ENCODE measurements at regions not wholly inside any gene's neighbourhood (a gene's known extent, or its start where the extent isn't known, plus 50 kb on each side); places are given as distances from the start of the nearest gene placed in this dataset.
"Not testable (repeated sequence)": the region's sequence is repeated elsewhere in the genome, so short reads cannot be mapped to it uniquely, and the experiment has no call there.

DNA sequence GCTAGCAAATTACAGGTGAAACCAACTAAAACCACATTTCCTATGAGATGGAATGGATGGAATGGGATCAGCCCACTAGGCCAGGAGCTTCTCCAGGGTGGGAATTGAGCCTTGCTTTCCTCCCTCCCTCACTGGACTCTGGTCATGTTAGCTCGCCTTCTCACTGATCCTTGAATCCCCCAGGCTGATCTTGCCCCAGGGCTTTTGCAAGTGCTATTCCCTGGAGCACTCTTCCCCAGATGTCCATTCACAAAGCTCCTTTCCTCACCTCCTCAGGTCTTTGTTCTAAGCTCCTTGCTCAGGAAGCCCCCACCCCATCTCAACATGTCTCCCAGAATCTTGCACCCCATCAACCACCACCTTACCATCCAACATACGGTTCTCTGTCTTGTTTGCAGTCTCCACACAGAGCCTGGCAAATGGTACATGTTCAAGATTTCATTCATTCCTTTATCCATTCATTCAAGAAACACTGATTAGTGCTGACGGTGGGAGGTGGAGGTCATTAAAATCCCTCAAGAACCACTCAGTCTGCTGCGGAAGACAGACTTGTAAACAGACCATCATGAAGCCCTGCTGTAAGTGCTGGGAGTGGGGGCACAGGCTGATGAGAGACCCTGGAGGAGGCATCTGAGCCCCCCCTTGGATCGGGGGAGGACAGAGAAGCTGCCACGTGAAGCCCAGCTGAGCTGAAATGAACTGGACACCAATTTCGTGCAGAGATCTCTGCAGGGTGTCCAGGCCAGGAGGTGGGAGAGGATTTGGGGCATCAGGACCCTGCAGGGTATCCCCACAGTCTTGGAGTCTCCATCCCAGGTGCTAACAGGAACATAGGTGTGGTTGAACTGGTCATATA is 141.7 kb downstream of the BARX1 start:
- DNase-seq (ENCODE audit: low read depth in 1 of 2, low spot score in 1 of 2) = no peak

DNA sequence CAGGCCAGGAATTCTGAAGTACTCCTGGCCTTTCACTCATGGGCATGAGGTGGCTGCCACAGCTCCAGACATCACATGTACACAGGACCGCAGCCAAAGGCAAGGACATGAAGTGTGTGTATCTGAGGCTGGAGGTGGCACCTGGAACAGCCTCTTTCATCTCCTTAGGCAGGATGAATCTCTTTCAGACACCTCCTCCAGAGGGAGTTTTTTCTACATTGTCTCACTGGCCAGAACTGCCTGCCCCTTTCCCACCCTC is 142.8 kb downstream of the BARX1 start:
- no peak for DNase-seq (ENCODE audit: low read depth in 1 of 2, low spot score in 1 of 2)

DNA sequence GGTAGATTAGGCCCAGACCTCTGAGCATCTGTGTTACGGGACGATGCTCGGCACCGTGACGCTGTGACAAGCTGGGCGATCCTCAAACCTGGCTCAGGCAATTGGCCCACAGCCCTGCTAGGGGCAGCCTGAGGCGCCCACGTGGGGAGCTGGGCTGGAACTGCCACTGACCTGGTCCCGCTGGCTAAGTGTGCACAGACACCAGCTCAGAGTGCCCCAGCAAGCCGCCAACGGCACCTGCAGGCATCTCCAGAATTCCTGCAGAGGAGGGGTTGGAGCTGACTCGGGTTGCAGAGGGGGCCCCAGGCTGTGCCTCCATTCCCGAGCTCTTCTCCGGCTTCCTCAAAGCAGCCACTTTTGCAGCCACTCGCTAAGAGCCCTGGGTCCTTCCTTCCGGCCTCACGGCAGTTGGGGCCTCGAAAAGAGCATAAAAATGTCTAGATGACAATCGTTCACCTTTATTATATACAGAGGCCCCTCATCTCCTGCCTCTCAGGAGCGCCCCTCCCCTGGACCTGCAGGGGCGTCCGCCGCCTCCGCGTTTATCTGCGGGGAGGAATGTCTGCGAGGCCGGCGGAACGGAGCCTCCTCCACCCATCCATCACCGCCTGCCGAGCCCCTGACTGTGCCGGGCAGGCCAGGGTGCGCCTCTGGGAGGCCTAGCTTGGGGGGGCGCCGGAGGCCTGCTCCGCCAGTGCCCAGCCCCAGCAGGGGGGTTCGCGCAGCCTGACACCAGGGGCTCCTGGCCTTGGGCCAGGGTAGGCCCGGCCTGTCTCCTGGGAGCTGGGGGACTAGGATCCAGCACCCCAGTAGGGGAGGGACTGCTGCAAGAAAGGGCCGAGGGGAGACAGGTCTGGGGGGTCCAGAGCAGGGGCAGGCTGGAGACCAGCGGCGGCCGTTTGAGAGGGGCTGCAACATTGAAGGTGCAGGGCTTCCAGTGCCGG is 144.9 kb downstream of the BARX1 start:
- no peak for DNase-seq (ENCODE audit: low read depth in 1 of 2, low spot score in 1 of 2)

DNA sequence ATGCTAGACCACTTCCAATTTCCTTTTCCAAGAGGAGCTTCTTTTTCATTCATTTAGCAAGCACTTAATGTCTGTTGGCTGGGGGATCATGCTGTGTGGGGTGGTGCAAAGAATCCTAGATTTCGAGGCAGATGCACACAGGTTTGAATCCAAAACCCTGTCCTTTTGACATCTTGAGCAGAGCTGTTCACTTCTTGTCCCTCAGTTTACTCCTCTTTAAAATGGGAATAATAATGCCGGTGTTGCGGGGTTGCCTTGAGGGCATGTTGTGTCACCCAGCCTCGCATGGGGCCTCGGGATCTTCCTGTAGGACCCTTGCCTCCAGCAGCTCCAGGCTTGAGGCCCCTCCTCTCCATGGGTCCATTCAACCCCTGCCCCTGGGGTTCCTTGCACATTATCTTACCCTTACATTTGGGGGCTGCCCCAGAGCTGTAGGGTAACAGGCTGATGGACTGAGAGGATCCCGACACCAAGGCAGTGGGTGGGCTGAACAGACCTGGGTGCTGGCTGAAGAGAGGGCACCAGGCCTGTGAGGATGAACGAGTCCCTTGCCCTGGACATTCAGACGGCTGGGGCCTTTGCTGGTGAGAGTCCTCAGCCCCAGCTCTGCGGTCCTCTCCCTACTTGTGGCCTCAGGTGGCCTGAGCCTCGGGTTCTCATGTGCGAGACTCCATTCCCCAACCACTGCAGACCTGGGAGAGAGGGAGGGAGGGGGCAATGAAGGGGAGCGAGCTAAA is 145.8 kb downstream of the BARX1 start:
- no peak for DNase-seq (ENCODE audit: low read depth in 1 of 2, low spot score in 1 of 2)

DNA sequence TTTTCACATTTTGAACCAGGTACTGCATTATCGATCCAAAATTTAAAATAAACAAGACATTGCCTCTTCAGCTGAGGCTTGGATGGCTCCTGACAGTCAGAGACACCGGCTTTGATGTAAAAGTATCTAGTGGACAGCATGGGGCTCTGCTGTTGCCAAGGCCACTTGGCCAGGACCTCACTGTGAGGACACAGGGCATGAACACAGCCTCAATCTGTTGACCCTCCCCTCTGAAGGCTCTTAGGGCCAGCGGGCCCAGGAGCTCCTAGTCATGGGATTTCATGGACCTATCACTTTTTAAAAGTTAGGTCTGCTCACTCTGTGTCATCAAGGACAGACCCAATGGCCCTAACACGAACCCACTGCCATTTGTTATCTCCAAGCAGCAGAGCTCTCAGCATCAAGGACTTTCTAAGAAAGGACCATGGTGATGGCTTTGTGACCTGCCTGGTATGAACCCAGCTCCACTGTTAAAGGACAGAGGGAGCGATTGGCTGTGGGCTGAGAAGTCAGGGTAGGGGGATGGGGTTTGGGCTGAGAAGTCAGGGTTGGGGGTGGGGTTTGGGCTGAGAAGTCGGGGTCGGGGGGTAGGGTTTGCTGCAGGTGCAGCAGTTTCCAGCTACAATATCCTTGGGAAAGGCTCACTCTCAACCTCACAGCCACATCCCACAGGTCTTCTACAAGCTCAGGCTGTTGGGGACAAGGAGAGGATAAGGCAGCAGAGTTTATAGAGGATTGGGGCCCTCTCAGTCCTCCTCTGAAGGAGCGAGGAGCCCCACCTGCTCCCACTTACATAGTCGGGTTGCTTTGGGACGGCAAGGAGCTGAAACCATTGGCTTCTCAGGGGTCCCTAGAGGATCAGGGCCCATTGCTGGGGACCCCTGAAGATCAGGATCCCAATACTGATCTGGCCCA is 146.8 kb downstream of the BARX1 start:
- DNase-seq (ENCODE audit: low read depth in 1 of 2, low spot score in 1 of 2) = no peak

DNA sequence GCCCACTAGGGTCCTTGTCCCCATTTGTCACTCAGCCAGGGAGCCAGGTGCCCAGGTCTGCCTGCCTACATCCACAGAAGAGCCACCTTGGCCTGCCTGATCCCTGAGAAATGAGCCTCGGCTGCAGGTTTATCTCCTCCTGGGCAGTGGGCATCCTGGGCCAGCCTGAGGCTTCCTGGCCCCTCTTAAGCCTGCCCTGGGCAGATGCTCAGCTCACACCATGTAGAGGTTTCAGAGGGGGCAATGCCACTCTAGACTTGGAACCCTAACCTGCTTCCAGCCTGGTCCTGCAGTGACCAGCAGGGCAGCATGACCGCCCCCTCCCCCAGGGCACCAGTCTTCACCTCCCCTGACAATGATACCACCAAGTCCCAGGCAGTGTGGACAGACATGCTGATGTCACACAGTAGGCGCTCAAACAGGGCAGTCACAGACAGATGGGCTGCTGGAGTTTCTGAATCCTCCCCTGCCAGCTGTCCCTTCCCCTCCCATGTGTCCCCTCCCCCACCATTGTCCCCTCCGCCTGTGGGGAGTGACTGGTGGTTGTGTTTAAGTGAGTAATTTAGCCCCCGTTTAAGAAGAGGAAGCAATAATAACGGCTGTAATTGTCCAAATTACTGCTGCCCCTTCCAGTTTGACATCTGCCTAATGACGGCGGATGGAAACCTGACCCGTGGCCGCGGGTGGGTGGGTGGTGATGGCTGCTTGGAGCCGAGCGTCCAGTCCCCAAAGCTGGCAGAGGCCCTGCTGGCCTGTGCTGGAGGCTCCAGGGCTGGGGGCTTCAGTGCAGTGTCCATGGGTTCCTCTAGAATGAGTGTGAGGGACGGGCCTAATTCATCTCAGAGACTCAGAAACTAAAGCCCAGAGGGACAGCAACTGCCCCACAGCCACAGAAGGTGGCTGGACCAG is 147.7 kb downstream of the BARX1 start:
- DNase-seq (ENCODE audit: low read depth in 1 of 2, low spot score in 1 of 2) = no peak

DNA sequence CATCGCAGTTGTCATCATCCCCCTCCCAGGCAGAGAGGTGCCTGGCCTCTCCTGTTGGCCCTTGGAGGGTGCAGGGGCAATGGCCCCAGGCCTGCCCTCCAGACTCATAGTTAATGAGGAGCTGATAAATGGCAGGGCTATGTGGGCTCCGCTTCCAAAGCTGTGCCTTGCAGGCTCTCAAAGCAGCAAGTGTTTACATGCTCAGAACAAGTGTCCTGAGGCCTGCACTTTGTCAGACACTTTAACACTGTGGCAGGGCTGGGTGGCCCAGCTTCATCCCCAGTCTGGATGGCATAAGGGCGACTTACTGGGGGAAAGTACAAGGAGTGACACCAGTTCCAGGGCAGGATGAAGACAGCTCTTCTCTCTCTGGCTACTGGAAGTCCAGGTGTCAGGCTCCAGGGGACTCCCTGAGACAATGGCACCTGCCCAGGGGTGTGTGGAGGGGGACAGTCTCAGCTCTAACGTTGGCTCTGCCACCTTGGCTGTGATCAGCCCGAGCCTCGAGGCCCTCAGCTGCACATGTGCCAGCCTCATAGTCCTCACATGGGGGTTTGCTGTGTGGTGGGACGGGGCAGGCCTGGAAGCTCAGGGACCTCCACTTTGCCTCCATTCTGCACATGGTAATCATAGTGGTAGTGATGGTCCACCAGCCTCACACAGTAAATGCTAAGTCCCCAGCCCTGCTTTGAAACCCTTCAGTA is 153.4 kb downstream of the BARX1 start:
- no peak for DNase-seq (ENCODE audit: low read depth in 1 of 2, low spot score in 1 of 2)

DNA sequence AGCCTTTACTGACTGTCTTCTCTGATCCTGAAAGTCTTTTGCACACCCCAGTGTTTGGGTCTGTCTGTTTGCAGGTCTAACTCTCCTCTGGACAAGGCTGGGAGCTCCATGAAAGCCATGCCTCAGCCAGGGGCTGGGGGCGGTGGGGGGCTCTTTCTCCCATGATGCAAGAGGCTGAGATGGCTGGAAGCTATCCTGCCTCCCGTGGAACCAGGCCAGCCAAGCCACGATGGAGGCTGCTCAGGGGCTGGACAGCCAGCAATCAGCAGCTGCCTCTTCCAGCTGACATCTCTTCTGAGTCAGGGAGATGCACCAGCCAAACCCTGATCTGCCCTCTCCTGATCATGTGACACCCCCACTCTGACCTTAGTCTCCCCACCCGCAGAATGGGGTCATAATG is 154.0 kb downstream of the BARX1 start:
- no peak for DNase-seq (ENCODE audit: low read depth in 1 of 2, low spot score in 1 of 2)

DNA sequence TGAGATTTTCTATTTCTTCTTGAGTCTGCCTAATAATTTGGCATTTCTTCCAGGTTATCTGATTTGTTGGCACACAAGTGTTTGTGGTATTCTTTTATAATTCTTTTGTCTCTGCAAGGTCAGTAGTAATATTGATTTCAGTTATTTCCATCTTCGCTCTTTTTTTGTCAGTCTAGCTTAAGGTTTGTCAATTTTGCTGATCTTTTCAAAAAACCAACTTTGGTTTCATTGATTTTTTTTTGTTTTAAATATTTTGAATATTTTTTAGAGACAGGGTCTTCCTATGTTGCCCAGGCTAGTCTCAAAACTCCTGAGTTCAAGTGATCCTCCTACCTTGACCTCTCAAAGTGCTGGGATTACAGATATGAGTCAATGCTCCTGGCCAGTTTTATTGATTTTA is 162.8 kb downstream of the BARX1 start:
- DNase-seq (ENCODE audit: low read depth in 1 of 2, low spot score in 1 of 2) = no peak

DNA sequence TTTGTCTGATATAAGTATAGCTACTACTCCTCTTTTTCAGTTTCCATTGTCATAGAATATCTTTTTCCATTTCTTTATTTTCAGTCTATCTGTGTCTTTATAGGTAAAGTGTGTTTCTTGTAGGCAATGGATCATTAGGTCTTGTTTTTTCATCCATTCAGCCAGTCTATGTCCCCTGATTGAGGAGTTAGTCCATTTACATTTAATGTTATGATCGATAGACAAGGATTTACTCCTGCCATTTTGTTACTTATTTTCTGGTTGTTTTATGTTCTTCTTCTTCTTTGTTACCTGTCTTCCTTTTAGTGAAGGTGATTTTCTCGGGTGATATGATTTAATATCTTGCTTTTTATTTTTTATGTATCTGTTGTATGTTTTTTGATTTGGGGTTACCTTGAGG is 169.0 kb downstream of the BARX1 start:
- DNase-seq (ENCODE audit: low read depth in 1 of 2, low spot score in 1 of 2) = no peak

DNA sequence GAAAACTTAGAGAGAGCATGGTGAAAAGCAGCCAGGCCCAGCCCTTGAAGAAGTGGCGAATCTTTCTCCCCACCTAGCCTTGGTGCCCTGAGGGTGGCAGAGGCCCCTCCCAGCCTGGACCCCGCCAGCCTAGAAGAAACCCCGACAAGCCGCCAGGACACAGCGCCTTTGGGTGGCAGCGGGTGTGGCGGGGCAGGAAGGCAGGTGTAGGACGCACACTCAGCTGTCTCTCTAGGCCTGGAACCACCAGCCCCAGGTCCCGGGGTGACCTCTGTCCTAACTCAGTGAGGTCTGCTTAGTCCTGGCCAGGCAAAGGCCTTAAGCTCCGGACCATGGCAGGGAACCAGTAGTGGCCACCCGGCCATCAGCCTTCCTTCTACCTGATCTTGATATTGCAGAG is 178.3 kb downstream of the BARX1 start:
- DNase-seq (ENCODE audit: low read depth in 1 of 2, low spot score in 1 of 2) = no peak

DNA sequence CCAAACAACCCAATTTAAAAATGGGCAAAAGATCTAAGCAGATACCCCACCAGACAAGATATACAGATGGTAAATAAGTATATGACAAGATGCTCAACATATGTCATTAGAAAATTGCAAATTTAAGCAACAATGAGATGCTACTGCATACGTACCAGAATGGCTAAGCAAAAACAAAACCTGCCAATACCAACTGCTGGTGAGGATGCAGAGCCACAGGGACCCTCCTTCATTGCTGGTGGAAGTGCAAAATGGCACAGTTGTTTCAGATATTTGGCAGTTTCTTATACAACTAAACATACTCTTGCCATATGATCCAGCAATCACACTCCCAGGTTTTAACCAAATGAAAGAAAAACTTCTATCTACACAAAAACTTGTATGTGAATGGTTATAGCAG is 178.9 kb downstream of the BARX1 start:
- DNase-seq (ENCODE audit: low read depth in 1 of 2, low spot score in 1 of 2) = no peak

DNA sequence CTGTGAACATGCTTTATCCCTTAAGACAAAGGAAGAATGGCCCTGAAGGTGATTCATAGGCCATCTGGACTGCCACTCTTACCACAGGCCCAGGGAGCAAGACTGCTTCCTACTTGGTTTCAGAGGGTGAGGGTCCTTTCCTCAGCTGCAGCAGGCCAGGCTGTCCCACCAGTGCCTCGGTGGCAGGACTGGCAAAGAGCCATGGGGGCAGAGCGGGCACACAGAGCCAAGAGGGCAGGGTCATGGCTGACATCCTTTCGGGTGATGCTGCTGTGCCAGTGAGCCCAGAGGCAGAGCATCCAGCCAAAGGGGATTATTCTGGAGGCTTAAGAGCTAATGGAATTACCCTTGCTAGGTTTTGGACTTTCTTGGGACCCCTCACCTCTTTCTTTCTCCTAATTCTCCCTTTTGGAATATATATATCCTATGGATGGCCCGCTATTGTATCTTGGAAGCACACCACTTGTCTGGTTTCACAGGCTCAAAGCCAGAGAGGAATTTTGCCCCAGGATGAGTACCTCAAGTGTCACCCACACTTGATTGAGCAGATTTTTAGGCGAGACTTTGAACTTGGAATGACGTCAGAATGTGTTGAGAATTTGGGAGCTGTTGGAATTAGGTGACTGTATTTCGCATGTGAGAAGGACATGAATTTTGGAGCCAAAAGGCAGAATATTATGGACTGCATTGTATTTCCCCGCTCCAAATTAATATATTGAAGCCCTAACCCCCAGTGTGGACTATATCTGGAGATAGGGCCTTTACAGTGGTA is 180.6 kb downstream of the BARX1 start:
- DNase-seq (ENCODE audit: low read depth in 1 of 2, low spot score in 1 of 2) = no peak

DNA sequence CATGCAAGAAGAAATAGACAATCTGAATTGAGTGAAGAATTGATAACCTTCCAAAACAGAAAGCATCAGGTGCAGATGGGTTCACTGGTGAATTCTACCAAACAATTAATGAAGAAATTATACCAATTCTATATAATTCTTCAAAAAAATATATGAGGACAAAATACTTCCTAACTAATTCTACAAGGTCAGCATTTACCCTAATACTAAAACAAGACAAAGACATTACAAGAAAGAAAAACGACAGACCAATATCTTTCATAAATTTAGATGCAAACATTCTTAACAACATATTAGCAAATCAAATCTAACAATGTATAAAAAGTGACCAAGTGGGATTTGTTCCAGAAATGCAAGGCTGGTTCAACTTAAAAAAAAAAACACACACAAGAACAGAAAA is 183.9 kb downstream of the BARX1 start:
- DNase-seq (ENCODE audit: low read depth in 1 of 2, low spot score in 1 of 2) = no peak

DNA sequence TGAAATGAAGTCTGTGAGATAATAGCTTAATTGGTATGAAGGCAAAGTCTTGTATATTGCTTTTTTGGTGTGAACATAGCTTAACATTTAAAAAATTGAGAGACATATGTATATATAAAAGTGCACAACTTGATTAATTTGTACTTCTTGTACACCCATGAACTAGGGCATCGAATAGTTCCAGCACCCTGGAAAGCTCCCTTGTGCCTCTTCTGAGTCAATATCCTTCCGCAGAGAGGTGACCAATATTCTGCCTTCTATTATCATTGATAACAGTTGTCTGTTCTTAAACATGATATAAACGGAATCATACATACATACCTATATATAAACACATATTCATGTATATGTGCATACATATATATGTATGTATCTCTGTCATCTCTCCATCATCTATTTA is 185.4 kb downstream of the PHF2 start:
- no peak for DNase-seq (ENCODE audit: low read depth in 1 of 2, low spot score in 1 of 2)

DNA sequence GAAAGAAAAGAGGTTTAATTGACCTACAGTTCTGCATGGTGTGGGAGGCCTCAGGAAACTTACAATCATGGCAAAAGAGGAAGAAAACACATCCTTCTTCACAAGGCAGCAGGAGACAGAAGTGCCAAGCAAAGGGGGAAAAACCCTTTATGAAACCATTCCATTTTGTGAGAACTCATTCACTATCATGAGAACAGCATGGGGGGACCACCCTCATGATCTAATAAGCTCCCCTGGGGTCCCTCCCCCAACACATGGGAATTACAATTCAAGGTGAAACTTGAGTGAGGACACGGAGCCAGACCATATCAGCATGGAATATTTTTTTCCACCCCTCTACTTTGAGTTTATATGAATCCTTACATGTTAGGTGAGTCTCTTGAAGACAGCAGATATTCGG is 173.7 kb downstream of the PHF2 start:
- DNase-seq (ENCODE audit: low read depth in 1 of 2, low spot score in 1 of 2) = no peak

DNA sequence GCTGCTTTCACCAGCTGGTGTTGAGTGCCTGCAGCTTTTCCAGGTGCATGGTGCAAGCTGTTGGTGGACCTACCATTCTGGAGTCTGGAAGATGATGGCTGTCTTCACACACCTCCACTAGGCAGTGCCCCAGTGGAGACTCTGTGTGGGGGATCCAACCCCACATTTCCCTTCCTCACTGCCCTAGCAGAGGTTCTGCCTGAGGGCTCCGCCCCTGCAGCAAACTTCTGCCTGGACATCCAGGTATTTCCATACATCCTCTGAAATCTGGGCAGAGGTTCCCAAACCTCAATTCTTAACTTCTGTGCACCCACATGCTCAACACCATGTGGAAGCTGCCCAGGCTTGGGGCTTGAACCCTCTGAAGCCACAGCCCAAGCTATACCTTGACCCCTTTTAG is 172.4 kb downstream of the PHF2 start:
- DNase-seq (ENCODE audit: low read depth in 1 of 2, low spot score in 1 of 2) = not testable (repeated sequence)

DNA sequence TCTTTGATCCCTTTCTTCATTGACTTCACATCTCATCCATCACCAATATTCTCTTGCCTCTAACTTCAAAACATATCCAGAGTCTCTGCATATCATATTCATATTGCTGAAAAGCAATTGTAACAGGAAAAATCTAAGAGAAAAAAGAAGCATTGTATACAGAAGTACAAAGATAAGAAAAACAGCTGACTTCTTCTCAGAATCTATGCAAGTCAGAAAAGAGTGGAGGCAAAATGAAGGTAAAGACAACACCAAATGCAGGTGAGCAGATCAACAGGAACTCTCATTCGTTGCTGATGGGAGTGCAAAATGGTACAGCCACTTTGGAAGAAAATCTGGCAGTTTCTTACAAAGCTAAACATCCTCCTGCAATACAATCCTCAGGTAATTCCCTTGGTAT is 155.6 kb downstream of the PHF2 start:
- DNase-seq (ENCODE audit: low read depth in 1 of 2, low spot score in 1 of 2) = no peak

Measured in activated CD4-positive, alpha-beta T cell treated with anti-CD3 and anti-CD28 coated beads, Interleukin-2, amount 50 U/mL, for 24 hours (primary cell).